ENCODE measurements at regions not wholly inside any gene's neighbourhood (a gene's known extent, or its start where the extent isn't known, plus 50 kb on each side); places are given as distances from the start of the nearest gene placed in this dataset.

DNA sequence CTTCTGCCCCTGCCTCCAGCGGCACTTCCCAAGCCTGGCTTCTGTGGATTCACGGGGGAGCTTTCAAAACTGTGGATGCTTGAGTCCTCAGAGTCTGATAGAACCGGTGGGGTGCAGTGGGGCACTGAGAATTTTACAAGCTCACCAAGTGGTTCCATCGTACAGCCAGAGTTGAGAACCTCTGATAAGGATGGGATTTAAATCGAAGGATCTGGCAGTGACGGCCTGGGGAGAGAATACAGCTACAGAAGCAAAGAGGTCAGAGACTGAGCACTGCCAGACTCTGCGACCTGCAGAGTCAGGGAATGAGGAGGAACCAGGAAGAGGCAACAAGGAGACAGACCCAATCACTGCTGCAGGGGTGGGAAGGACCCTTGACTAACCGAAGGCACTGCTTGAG, 124.6 kb upstream of the BOD1 start:
- Histone ChIP-seq H3K36me3 (ENCODE audit: control insufficient read depth, insufficient read depth, low read length) (no peaks in the 10 kb centered on the region), H3K9me3 (ENCODE audit: control insufficient read depth, low read length) (no peaks in the 10 kb centered on the region), H3K27me3 (ENCODE audit: control insufficient read depth, insufficient read depth, low read length, poor library complexity, severe bottlenecking) (no peaks in the 10 kb centered on the region), H3K27ac (ENCODE audit: insufficient read depth, low read depth, low read length, poor library complexity, severe bottlenecking) (no peak overlapping the region), H3K4me1 (ENCODE audit: control insufficient read depth, insufficient read depth, low read length) (peaks cover 15% of the 10 kb centered on the region), H3K4me3 (ENCODE audit: insufficient read depth, low read depth, low read length) (no peak overlapping the region)
- 88% methylated on average over 8 of the region's 8 CpGs for WGBS, 2 experiments

DNA sequence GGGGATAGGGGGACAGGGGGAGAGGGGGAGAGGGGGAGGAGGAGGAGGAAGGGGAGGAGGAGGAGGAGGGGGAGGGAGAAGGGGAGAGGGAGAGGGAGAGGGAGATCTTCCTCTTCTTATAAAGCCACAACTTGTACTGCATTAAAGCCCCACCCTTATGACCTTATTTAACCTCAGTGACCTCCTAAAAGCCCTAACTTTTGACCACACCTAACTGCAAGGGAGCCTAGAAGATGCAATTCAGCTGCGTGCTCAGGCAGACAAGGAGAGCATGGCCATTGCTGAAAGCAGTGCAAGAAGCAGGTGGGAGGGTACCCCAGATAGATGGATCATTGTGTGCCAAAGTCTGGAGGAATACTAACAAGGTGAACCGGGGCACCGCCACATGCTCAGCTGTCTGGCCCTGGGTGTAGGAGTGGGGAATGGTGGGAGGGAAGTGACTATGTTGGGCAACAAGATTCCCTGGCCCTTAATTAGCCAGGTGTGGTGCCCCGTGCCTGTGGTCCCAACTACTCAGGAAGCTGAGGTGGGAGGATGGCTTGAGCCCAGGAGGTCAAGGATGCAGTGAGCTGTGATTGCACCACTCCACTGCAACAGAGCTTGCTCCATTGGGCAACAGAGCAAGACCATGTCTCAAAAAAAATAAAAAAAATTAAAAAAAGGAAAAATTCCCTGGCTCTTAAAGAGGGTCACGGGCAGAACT, 125.4 kb upstream of the BOD1 start:
- Histone ChIP-seq H3K27me3 (ENCODE audit: control insufficient read depth, insufficient read depth, low read length, poor library complexity, severe bottlenecking) (no peaks in the 10 kb centered on the region), H3K27ac (ENCODE audit: insufficient read depth, low read depth, low read length, poor library complexity, severe bottlenecking) (no peak overlapping the region), H3K36me3 (ENCODE audit: control insufficient read depth, insufficient read depth, low read length) (no peaks in the 10 kb centered on the region), H3K4me3 (ENCODE audit: insufficient read depth, low read depth, low read length) (no peak overlapping the region), H3K4me1 (ENCODE audit: control insufficient read depth, insufficient read depth, low read length) (peaks cover 8% of the 10 kb centered on the region), H3K9me3 (ENCODE audit: control insufficient read depth, low read length) (no peaks in the 10 kb centered on the region)
- 92 to 93% methylated on average over 5 of the region's 5 CpGs for WGBS, 2 experiments

DNA sequence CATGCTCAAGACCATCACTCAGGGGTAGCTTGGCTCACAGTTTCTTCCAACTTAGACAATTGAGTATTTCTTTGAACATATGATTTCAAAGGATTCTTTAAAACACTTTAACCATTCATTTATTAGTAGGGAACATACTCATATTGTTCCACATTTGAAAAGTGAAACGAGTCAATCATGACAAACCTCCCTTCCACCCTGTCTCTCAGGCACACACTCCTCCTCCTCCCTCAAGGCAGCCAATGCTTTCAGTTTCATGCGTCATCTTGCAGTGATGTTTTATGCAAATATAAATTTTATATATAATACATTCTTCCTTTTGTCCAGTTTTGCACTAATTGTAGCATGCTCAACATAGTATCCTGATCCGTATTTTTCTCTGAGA, 126.0 kb upstream of the BOD1 start:
- Histone ChIP-seq H3K4me1 (ENCODE audit: control insufficient read depth, insufficient read depth, low read length) (peaks cover 8% of the 10 kb centered on the region), H3K9me3 (ENCODE audit: control insufficient read depth, low read length) (no peaks in the 10 kb centered on the region), H3K36me3 (ENCODE audit: control insufficient read depth, insufficient read depth, low read length) (no peaks in the 10 kb centered on the region), H3K27me3 (ENCODE audit: control insufficient read depth, insufficient read depth, low read length, poor library complexity, severe bottlenecking) (no peaks in the 10 kb centered on the region), H3K4me3 (ENCODE audit: insufficient read depth, low read depth, low read length) (no peak overlapping the region), H3K27ac (ENCODE audit: insufficient read depth, low read depth, low read length, poor library complexity, severe bottlenecking) (no peak overlapping the region)
- 95 to 96% methylated on average over 2 of the region's 3 CpGs for WGBS, 2 experiments

DNA sequence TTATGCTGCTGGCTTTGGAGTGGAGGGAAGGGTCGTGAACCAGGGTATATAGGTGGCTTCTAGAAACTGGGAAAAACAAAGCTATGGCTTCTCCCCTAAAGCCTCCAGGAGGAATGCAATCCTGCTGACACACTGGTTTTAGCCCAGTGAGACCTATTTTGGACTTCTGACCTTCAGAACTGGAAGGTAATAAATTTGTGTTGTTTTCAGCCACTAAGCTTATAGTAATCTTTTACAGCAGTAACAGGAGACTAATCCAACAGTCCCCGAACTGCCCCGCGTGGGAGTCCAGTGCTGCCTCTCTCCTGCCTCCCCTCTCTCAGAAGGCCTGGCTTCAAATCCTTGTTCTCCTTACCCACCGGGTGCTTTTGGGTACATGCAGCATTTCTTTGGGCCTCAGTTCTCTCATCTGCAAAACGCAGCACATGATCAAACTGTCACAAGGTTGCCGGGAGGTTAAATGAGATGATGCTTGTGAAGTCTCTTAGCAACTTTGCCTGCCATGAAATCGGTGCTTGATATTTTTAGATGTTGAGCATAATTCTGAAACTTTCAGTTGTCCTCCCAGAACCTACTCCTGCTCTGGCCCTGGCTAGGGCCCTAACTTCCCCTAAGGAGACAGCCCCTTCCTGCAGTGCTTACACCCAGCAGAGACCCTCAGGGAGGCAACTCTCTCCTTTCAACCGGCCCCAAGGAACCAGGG, 127.3 kb upstream of the BOD1 start:
- no peaks in the 10 kb centered on the region for H3K27me3 ChIP-seq (ENCODE audit: control insufficient read depth, insufficient read depth, low read length, poor library complexity, severe bottlenecking)
- no peak overlapping the region for H3K4me3 ChIP-seq (ENCODE audit: insufficient read depth, low read depth, low read length)
- no peaks in the 10 kb centered on the region for H3K36me3 ChIP-seq (ENCODE audit: control insufficient read depth, insufficient read depth, low read length)
- peaks cover 8% of the 10 kb centered on the region for H3K4me1 ChIP-seq (ENCODE audit: control insufficient read depth, insufficient read depth, low read length)
- no peaks in the 10 kb centered on the region for H3K9me3 ChIP-seq (ENCODE audit: control insufficient read depth, low read length)
- H3K27ac ChIP-seq (ENCODE audit: insufficient read depth, low read depth, low read length, poor library complexity, severe bottlenecking): no peak overlapping the region
- 89 to 92% methylated on average over 9 of the region's 9 CpGs for WGBS, 2 experiments

DNA sequence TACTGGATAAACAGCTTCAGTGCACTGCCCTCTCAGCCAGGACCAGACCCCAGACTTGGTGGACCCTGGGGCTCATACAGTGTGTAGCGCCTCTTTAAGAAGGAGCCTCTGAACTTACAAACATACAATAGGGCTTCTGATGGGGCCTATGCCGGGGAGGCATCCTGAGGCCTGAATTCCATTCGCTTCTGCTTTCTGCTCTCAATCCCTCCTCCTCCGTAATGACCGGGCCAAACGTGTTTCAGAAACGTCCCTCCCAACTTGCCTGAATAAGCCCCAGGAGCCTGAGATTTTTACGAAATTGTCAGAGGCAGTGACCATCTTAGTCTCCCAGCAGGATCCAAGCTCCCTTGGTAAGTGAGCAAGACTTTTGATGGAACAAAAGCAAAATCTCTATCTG, 128.1 kb upstream of the BOD1 start:
- no peaks in the 10 kb centered on the region for H3K9me3 ChIP-seq (ENCODE audit: control insufficient read depth, low read length)
- H3K27ac ChIP-seq (ENCODE audit: insufficient read depth, low read depth, low read length, poor library complexity, severe bottlenecking): no peak overlapping the region
- H3K4me1 ChIP-seq (ENCODE audit: control insufficient read depth, insufficient read depth, low read length): peaks cover 8% of the 10 kb centered on the region
- no peaks in the 10 kb centered on the region for H3K36me3 ChIP-seq (ENCODE audit: control insufficient read depth, insufficient read depth, low read length)
- no peak overlapping the region for H3K4me3 ChIP-seq (ENCODE audit: insufficient read depth, low read depth, low read length)
- H3K27me3 ChIP-seq (ENCODE audit: control insufficient read depth, insufficient read depth, low read length, poor library complexity, severe bottlenecking): no peaks in the 10 kb centered on the region
- 26 to 28% methylated on average over 8 of the region's 8 CpGs for WGBS, 2 experiments

DNA sequence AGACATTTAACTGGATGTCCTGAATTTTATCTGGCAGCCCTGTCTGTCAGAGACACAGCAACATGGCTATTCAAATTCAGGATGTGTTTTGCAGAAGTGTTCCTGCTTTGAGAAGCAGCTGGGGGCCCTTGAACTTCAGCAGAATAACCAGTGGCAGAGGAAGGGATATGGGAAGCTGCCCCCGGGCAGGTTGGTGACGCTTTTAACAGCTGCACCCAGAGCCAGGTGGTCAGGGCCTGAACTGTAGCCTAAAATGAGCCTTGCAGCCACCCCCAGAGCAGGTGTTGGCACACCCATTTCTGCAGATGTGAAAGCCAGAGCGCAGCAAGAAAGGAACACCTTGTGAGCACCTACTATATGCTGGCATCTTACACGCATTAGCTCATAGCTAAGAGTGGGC, 128.7 kb upstream of the BOD1 start:
- 72% methylated on average over 4 of the region's 4 CpGs for WGBS, 2 experiments
- Histone ChIP-seq H3K4me1 (ENCODE audit: control insufficient read depth, insufficient read depth, low read length) (peaks cover 8% of the 10 kb centered on the region), H3K27me3 (ENCODE audit: control insufficient read depth, insufficient read depth, low read length, poor library complexity, severe bottlenecking) (no peaks in the 10 kb centered on the region), H3K36me3 (ENCODE audit: control insufficient read depth, insufficient read depth, low read length) (no peaks in the 10 kb centered on the region), H3K27ac (ENCODE audit: insufficient read depth, low read depth, low read length, poor library complexity, severe bottlenecking) (no peak overlapping the region), H3K9me3 (ENCODE audit: control insufficient read depth, low read length) (no peaks in the 10 kb centered on the region), H3K4me3 (ENCODE audit: insufficient read depth, low read depth, low read length) (no peak overlapping the region)

DNA sequence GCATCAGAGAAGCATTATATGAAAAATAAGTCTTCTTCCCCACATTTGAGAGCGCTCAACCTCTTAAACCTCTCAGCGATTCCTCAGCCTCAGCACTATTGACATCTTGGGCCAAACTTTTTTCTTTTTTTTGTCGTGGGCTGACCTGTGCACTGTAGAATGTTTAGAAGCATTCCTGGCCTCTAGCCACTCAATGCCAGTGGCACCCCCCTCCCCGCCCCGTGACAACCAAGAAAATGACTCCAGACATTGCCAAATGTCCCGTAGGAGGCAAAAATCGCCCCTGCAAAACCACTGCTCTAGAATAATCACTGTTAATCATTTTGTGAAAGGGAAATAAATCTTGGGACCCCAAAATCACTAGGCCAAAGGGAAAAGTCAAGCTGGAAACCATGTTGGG, 129.1 kb upstream of the BOD1 start:
- 76% methylated on average over 7 of the region's 7 CpGs for WGBS, 2 experiments
- H3K4me1 ChIP-seq (ENCODE audit: control insufficient read depth, insufficient read depth, low read length): peaks cover 8% of the 10 kb centered on the region
- H3K9me3 ChIP-seq (ENCODE audit: control insufficient read depth, low read length): no peaks in the 10 kb centered on the region
- no peaks in the 10 kb centered on the region for H3K27me3 ChIP-seq (ENCODE audit: control insufficient read depth, insufficient read depth, low read length, poor library complexity, severe bottlenecking)
- H3K27ac ChIP-seq (ENCODE audit: insufficient read depth, low read depth, low read length, poor library complexity, severe bottlenecking): no peak overlapping the region
- no peaks in the 10 kb centered on the region for H3K36me3 ChIP-seq (ENCODE audit: control insufficient read depth, insufficient read depth, low read length)
- no peak overlapping the region for H3K4me3 ChIP-seq (ENCODE audit: insufficient read depth, low read depth, low read length)

DNA sequence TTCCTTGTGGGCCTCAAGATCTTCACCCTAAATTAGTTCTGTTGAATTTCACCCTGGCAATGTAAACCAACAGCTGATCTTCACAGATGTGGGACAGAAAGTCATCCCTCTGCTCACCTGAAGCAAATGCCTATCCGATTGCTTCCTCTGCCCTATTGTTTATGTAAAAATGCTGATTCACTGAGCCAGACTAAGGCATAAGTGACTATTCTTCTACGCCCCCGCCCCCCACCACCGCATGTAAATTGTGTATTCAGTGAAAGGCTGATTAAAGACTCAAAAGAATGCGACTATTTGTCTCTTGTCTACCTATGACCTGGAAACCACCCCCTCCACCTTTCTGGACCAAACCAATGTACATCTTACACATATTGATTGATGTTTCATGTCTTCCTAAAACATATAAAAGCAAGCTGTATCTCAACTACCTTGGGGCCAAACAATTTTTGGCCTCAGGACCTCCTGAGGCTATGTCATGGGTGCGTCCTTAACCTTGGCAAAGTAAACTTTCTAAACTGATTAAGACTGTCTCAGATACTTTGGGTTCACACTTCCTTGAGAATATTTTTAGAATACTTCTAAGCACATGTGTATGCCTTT, 129.7 kb upstream of the BOD1 start:
- 65 to 67% methylated on average over 6 of the region's 6 CpGs for WGBS, 2 experiments
- H3K9me3 ChIP-seq (ENCODE audit: control insufficient read depth, low read length): no peaks in the 10 kb centered on the region
- no peak overlapping the region for H3K4me3 ChIP-seq (ENCODE audit: insufficient read depth, low read depth, low read length)
- H3K27me3 ChIP-seq (ENCODE audit: control insufficient read depth, insufficient read depth, low read length, poor library complexity, severe bottlenecking): no peaks in the 10 kb centered on the region
- peaks cover 8% of the 10 kb centered on the region for H3K4me1 ChIP-seq (ENCODE audit: control insufficient read depth, insufficient read depth, low read length)
- H3K36me3 ChIP-seq (ENCODE audit: control insufficient read depth, insufficient read depth, low read length): no peaks in the 10 kb centered on the region
- H3K27ac ChIP-seq (ENCODE audit: insufficient read depth, low read depth, low read length, poor library complexity, severe bottlenecking): no peak overlapping the region

DNA sequence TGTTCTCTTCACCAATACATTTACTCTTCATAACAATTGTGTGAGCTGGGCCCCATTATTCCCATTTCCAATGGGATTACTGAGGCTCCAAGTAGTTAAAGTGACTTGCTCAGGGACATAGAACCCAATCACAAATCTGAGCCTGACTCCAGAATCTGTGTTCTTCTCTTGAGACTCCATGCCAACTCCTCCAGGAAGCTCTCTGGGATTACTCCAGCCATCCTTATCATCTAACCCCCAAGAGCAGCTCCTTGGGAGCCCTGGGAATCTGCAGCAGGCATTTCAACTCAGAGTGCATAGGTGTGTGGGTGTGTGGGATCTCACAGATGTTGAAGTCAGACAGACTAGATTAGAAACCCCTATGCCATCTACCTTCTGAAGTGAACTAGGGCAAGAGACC, 131.4 kb upstream of the BOD1 start:
- Histone ChIP-seq H3K4me3 (ENCODE audit: insufficient read depth, low read depth, low read length) (no peak overlapping the region), H3K27ac (ENCODE audit: insufficient read depth, low read depth, low read length, poor library complexity, severe bottlenecking) (no peak overlapping the region), H3K27me3 (ENCODE audit: control insufficient read depth, insufficient read depth, low read length, poor library complexity, severe bottlenecking) (no peaks in the 10 kb centered on the region), H3K9me3 (ENCODE audit: control insufficient read depth, low read length) (no peaks in the 10 kb centered on the region), H3K36me3 (ENCODE audit: control insufficient read depth, insufficient read depth, low read length) (no peaks in the 10 kb centered on the region), H3K4me1 (ENCODE audit: control insufficient read depth, insufficient read depth, low read length) (peaks cover 11% of the 10 kb centered on the region)

DNA sequence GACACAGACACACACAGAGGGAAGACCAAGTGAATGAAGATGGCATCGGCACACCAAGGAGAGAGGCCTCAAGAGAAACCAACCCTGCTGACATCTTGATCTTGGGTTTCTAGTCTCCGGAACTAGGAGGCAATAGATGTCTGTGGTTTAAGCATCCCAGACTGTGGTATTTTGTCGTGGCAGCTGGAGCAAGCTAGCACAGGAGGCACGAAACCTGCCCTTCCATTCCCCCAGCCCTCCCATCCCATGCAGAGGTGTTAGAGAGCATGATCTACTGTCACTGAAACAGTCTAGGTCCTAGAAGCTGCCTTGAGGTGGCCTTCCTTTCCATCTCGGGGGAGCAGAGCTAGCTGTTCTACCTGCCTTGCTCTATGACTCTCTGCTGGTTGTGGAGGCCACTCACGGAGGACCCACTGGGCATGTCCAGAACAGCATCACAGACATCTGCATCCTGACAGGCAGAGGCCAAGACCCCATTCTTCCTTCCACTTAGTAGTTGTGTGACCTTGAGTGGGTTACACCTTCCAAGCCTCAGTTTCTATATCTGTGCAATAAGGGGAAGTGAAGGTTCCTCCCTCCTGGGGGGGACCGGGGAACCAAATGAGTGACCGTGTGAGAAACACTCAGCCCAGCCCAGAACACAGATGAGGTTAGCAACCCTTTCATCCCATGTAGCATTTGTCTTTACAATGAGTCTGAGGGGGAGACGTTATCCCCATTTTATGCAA, 134.3 kb upstream of the BOD1 start:
- Histone ChIP-seq H3K4me1 (ENCODE audit: control insufficient read depth, insufficient read depth, low read length) (peaks cover 14% of the 10 kb centered on the region), H3K4me3 (ENCODE audit: insufficient read depth, low read depth, low read length) (no peak overlapping the region), H3K27ac (ENCODE audit: insufficient read depth, low read depth, low read length, poor library complexity, severe bottlenecking) (no peak overlapping the region), H3K27me3 (ENCODE audit: control insufficient read depth, insufficient read depth, low read length, poor library complexity, severe bottlenecking) (no peaks in the 10 kb centered on the region), H3K9me3 (ENCODE audit: control insufficient read depth, low read length) (no peaks in the 10 kb centered on the region), H3K36me3 (ENCODE audit: control insufficient read depth, insufficient read depth, low read length) (no peaks in the 10 kb centered on the region)
- 91 to 95% methylated on average over 9 of the region's 9 CpGs for WGBS, 2 experiments
